Gastroesophageal sphincter (tissue), 4 donors: ENCODE measurements at regions not wholly inside any gene's neighbourhood (a gene's known extent, or its start where the extent isn't known, plus 50 kb on each side); places are given as distances from the start of the nearest gene placed in this dataset.

Source experiments
- ATAC-seq: fragments of 150-250 bp; one replicate; pipeline ENCODE4 v1.9.1; 2016; ENCODE audit warnings: mild to moderate bottlenecking, moderate library complexity
- H3K27ac ChIP-seq, 4 donors: fragments of 200-600 bp; sonication (generic) in 3 of 4; 1 replicate in 3 of 4; 2 replicates in 1 of 4; pipeline ENCODE4 v1.5.1; 2016 to 2019
- H3K27me3 ChIP-seq: fragments of 200-600 bp; sonication (generic); one replicate; pipeline ENCODE4 v1.5.1; 2019
- H3K36me3 ChIP-seq, 2 donors: fragments of 200-600 bp; sonication (generic); one replicate each; pipeline ENCODE4 v1.5.1; 2019; ENCODE audit warnings: control low read depth in 1 of 2
- H3K4me1 ChIP-seq, 3 donors: fragments of 200-600 bp; sonication (generic); 1 replicate in 2 of 3; 2 replicates in 1 of 3; pipeline ENCODE4 v1.5.1; 2016 to 2019; ENCODE audit warnings: control low read depth in 2 of 3
- H3K4me3 ChIP-seq, 2 donors: fragments of 200-600 bp; sonication (generic); one replicate each; pipeline ENCODE4 v1.5.1; 2019; ENCODE audit warnings: mild to moderate bottlenecking in 1 of 2, moderate library complexity in 1 of 2
- H3K9me3 ChIP-seq, 3 donors: fragments of 200-600 bp; sonication (generic); one replicate each; pipeline ENCODE4 v1.5.1; 2017 to 2019; ENCODE audit warnings: control low read depth in 2 of 3
- CTCF ChIP-seq, 4 experiments: fragments of 200-600 bp in 2 of 4; fragments of 450-650 bp in 2 of 4; sonication (generic) in 1 of 4; IDR thresholded peaks; one replicate each; pipeline ENCODE4 v1.5.1; 2017 to 2019; ENCODE audit warnings: antibody characterized with exemption in 4 of 4, mild to moderate bottlenecking in 2 of 4, moderate library complexity in 2 of 4
- EP300 ChIP-seq: sonication (generic); formaldehyde crosslinking; IDR thresholded peaks from one replicate; pipeline ENCODE4 v1.6.1; 2017; ENCODE audit warnings: antibody characterized with exemption, mild to moderate bottlenecking
- POLR2A ChIP-seq, 2 donors: fragments of 450-650 bp; IDR thresholded peaks; one replicate each; pipeline ENCODE4 v1.6.1; 2017; ENCODE audit warnings: antibody characterized with exemption in 2 of 2, mild to moderate bottlenecking in 2 of 2, moderate library complexity in 1 of 2
- POLR2AphosphoS5 ChIP-seq: sonication (generic); formaldehyde crosslinking; IDR thresholded peaks from one replicate; pipeline ENCODE4 v1.6.1; 2017; ENCODE audit warnings: antibody characterized with exemption
- WGBS, 2 donors: methylation state at CpG; one replicate each; pipeline ENCODE4 v1.1.5; 2018; ENCODE audit warnings: low coverage in 1 of 2; 5-methylcytosine and 5-hydroxymethylcytosine counted together

GRCh38 chr1:65724151-65724550, 68.5 kb upstream of the PDE4B start:
- H3K9me3 ChIP-seq, result no peaks in the 10 kb centered on the region
- no peak overlapping the region for H3K27ac ChIP-seq
- H3K4me1 ChIP-seq, result no peaks in the 10 kb centered on the region
- H3K4me3 ChIP-seq, result no peak overlapping the region
- no peaks in the 10 kb centered on the region for H3K36me3 ChIP-seq
- no peaks in the 10 kb centered on the region for H3K27me3 ChIP-seq
- TF ChIP-seq POLR2A (IDR thresholded peaks at IDR 0.05), result no peak
- no peak for TF ChIP-seq EP300
- no peak for TF ChIP-seq CTCF (IDR thresholded peaks at IDR 0.05)
- TF ChIP-seq POLR2AphosphoS5, result no peak
- ATAC-seq, result no peak

GRCh38 chr1:65725064-65725463, 67.6 kb upstream of the PDE4B start:
- Histone ChIP-seq H3K36me3 (no peaks in the 10 kb centered on the region), H3K27me3 (no peaks in the 10 kb centered on the region), H3K4me3 (no peak overlapping the region), H3K4me1 (no peaks in the 10 kb centered on the region), H3K9me3 (no peaks in the 10 kb centered on the region), H3K27ac (no peak overlapping the region)
- ATAC-seq, result no peak
- no peak for TF ChIP-seq POLR2A (IDR thresholded peaks at IDR 0.05)
- TF ChIP-seq EP300, result no peak
- no peak for TF ChIP-seq POLR2AphosphoS5
- no peak for TF ChIP-seq CTCF (IDR thresholded peaks at IDR 0.05)
- WGBS, 2 donors, result 86 to 100% methylated on average over 2 to 3 of the region's 3 CpGs

GRCh38 chr1:65728504-65728903, 64.2 kb upstream of the PDE4B start:
- H3K27me3 ChIP-seq, result no peaks in the 10 kb centered on the region

GRCh38 chr1:65729259-65729658, 63.4 kb upstream of the PDE4B start:
- WGBS, 2 donors, result 33 to 49% methylated on average over 1 to 2 of the region's 2 CpGs
- ATAC-seq, result no peak
- no peak for TF ChIP-seq POLR2AphosphoS5
- Histone ChIP-seq H3K9me3 (no peaks in the 10 kb centered on the region), H3K4me3 (no peak overlapping the region), H3K4me1 (no peaks in the 10 kb centered on the region), H3K27me3 (no peaks in the 10 kb centered on the region), H3K27ac (no peak overlapping the region), H3K36me3 (no peaks in the 10 kb centered on the region)

More at GRCh38 chr1:65728504-65728903, 64.2 kb upstream of the PDE4B start:
- Histone ChIP-seq H3K9me3 (no peaks in the 10 kb centered on the region), H3K36me3 (no peaks in the 10 kb centered on the region), H3K4me1 (no peaks in the 10 kb centered on the region), H3K4me3 (no peak overlapping the region), H3K27ac (no peak overlapping the region)
- 66 to 88% methylated on average over 3 to 5 of the region's 5 CpGs for WGBS, 2 donors
- TF ChIP-seq POLR2AphosphoS5 (no peak), POLR2A (IDR thresholded peaks at IDR 0.05) (no peak), CTCF (IDR thresholded peaks at IDR 0.05) (no peak), EP300 (no peak)
- no peak for ATAC-seq

DNA sequence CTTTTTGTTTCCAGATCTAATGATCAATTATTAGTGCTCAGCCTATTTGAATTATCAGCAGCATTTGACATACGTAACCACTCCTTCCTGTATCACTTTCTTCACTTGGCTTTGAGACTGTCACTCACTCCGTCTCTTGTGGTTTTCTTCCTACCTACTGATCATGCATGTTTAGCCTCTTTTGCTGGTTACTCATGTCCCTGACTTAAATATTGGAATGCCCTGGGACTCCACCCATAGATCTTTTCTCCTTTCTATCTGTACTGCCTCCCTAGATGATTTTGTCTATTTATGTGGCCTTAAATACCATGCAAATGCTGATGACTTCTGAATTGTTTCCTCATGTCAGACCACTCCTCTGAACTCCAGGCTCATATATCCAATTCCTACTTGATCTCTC, 57.7 kb upstream of the PDE4B start:
- no peaks in the 10 kb centered on the region for H3K9me3 ChIP-seq
- TF ChIP-seq POLR2A (IDR thresholded peaks at IDR 0.05), result no peak
- TF ChIP-seq CTCF (IDR thresholded peaks at IDR 0.05), result no peak
- no peak for TF ChIP-seq POLR2AphosphoS5
- no peak for TF ChIP-seq EP300
- no peak overlapping the region for H3K4me3 ChIP-seq
- no peak for ATAC-seq
- H3K27me3 ChIP-seq, result no peaks in the 10 kb centered on the region
- no peaks in the 10 kb centered on the region for H3K4me1 ChIP-seq
- WGBS, 2 donors, result 74 to 86% methylated on average over 2 of the region's 2 CpGs
- H3K27ac ChIP-seq, result no peak overlapping the region
- no peaks in the 10 kb centered on the region for H3K36me3 ChIP-seq

GRCh38 chr1:65741993-65742392, 50.7 kb upstream of the PDE4B start:
- Histone ChIP-seq H3K27me3 (peaks cover 4% of the 10 kb centered on the region), H3K27ac (no peak overlapping the region), H3K4me1 (no peaks in the 10 kb centered on the region), H3K9me3 (peaks cover 0 to 22% (median 0%) of the 10 kb centered on the region in 3 donors), H3K4me3 (no peak overlapping the region), H3K36me3 (no peaks in the 10 kb centered on the region)
- ATAC-seq, result no peak
- WGBS, 2 donors, result 89 to 100% methylated on average over 1 to 2 of the region's 2 CpGs
- TF ChIP-seq POLR2A (IDR thresholded peaks at IDR 0.05) (no peak), EP300 (no peak), POLR2AphosphoS5 (no peak), CTCF (IDR thresholded peaks at IDR 0.05) (no peak)
